H9 (cell line): ENCODE measurements at regions not wholly inside any gene's neighbourhood (a gene's known extent, or its start where the extent isn't known, plus 50 kb on each side); places are given as distances from the start of the nearest gene placed in this dataset.

Experiments
- DNase-seq: peaks from one replicate; pipeline ENCODE4 v3.0.0-alpha.2; 2017
- H2AFZ ChIP-seq: one replicate; pipeline ENCODE4 v1.6.1; 2013; ENCODE audit warnings: mild to moderate bottlenecking, low read length, control low read depth, moderate library complexity
- H2AK5ac ChIP-seq: 2 replicates; pipeline ENCODE4 v1.6.1; 2013; ENCODE audit warnings: low read length, control low read depth, mixed read lengths; ENCODE audit not compliant: insufficient read length
- H2BK120ac ChIP-seq: one replicate; pipeline ENCODE4 v1.6.1; 2013; ENCODE audit warnings: low read depth, mild to moderate bottlenecking, low read length, control low read depth, inconsistent platforms; ENCODE audit not compliant: poor library complexity, severe bottlenecking
- H2BK12ac ChIP-seq: 2 replicates; pipeline ENCODE4 v1.6.1; 2013; ENCODE audit warnings: low read length, control low read depth, mixed read lengths, low read depth; ENCODE audit not compliant: insufficient read length
- H2BK15ac ChIP-seq: 2 replicates; pipeline ENCODE4 v1.6.1; 2013; ENCODE audit warnings: low read depth, low read length, control low read depth
- H2BK20ac ChIP-seq: one replicate; pipeline ENCODE4 v1.6.1; 2013; ENCODE audit warnings: low read depth, mild to moderate bottlenecking, low read length, control low read depth, inconsistent platforms; ENCODE audit not compliant: poor library complexity, severe bottlenecking
- H2BK5ac ChIP-seq: 2 replicates; pipeline ENCODE4 v1.6.1; 2013; ENCODE audit warnings: low read length, control low read depth, mixed read lengths; ENCODE audit not compliant: insufficient read length
- H3K14ac ChIP-seq: 2 replicates; pipeline ENCODE4 v1.6.1; 2013; ENCODE audit warnings: low read length, control low read depth; ENCODE audit not compliant: insufficient read depth
- H3K18ac ChIP-seq: 2 replicates; pipeline ENCODE4 v1.6.1; 2013; ENCODE audit warnings: low read depth, mild to moderate bottlenecking, mixed read lengths, low read length, control low read depth; ENCODE audit not compliant: insufficient read length
- H3K23ac ChIP-seq: 2 replicates; pipeline ENCODE4 v1.6.1; 2013; ENCODE audit warnings: low read length, control low read depth, mixed read lengths, low read depth; ENCODE audit not compliant: insufficient read length
- H3K23me2 ChIP-seq: 2 replicates; pipeline ENCODE4 v1.6.1; 2013; ENCODE audit warnings: low read depth, mild to moderate bottlenecking, mixed read lengths, low read length, control low read depth; ENCODE audit not compliant: insufficient read length, poor library complexity, severe bottlenecking
- H3K27ac ChIP-seq: 2 replicates; pipeline ENCODE4 v1.5.1; 2013; ENCODE audit warnings: low read length, control low read depth, mixed read lengths, low read depth; ENCODE audit not compliant: insufficient read length
- H3K27me3 ChIP-seq: 2 replicates; pipeline ENCODE4 v1.6.1; 2013; ENCODE audit warnings: low read length, control low read depth, inconsistent platforms; ENCODE audit not compliant: insufficient read depth
- H3K4ac ChIP-seq: 2 replicates; pipeline ENCODE4 v1.6.1; 2013; ENCODE audit warnings: low read depth, mild to moderate bottlenecking, control low read depth, inconsistent platforms, low read length, moderate library complexity
- H3K4me1 ChIP-seq: 2 replicates; pipeline ENCODE4 v1.6.1; 2013; ENCODE audit warnings: low read length, control low read depth, inconsistent platforms; ENCODE audit not compliant: insufficient read depth
- H3K4me2 ChIP-seq: 2 replicates; pipeline ENCODE4 v1.6.1; 2013; ENCODE audit warnings: low read length, control low read depth, mixed read lengths; ENCODE audit not compliant: insufficient read length, insufficient read depth
- H3K56ac ChIP-seq: 2 replicates; pipeline ENCODE4 v1.6.1; 2013; ENCODE audit warnings: low read depth, mild to moderate bottlenecking, mixed read lengths, low read length, control low read depth; ENCODE audit not compliant: insufficient read length
- H3K79me1 ChIP-seq: 2 replicates; pipeline ENCODE4 v1.6.1; 2013; ENCODE audit warnings: low read depth, mild to moderate bottlenecking, moderate library complexity, low read length, control low read depth, inconsistent platforms; ENCODE audit not compliant: insufficient read depth, poor library complexity, severe bottlenecking
- H3K79me2 ChIP-seq: 2 replicates; pipeline ENCODE4 v1.6.1; 2013; ENCODE audit warnings: low read length, control low read depth, inconsistent platforms; ENCODE audit not compliant: insufficient read depth
- H3K9ac ChIP-seq: 2 replicates; pipeline ENCODE4 v1.6.1; 2013; ENCODE audit warnings: low read length, control low read depth, mixed read lengths; ENCODE audit not compliant: insufficient read length; ENCODE audit errors: extremely low read depth
- H3K9me3 ChIP-seq: one replicate; pipeline ENCODE4 v1.6.1; 2013; ENCODE audit warnings: low read depth, low read length, inconsistent platforms; ENCODE audit not compliant: control insufficient read depth
- H3T11ph ChIP-seq: one replicate; pipeline ENCODE4 v1.6.1; 2013; ENCODE audit warnings: mild to moderate bottlenecking, low read length, control low read depth, inconsistent platforms
- H4K20me1 ChIP-seq: one replicate; pipeline ENCODE4 v1.6.1; 2013; ENCODE audit not compliant: control insufficient read depth, insufficient read length, insufficient read depth
- H4K5ac ChIP-seq: 2 replicates; pipeline ENCODE4 v1.6.1; 2013; ENCODE audit warnings: low read depth, mild to moderate bottlenecking, mixed read lengths, low read length, control low read depth; ENCODE audit not compliant: insufficient read length
- H4K8ac ChIP-seq: replicated peaks from 2 replicates; pipeline ENCODE4 v1.6.1; 2013; ENCODE audit warnings: low read length, control low read depth, mixed read lengths, low read depth; ENCODE audit not compliant: insufficient read length
- H4K91ac ChIP-seq: 2 replicates; pipeline ENCODE4 v1.6.1; 2013; ENCODE audit warnings: low read depth, mild to moderate bottlenecking, moderate library complexity, mixed read lengths, low read length, control low read depth; ENCODE audit not compliant: insufficient read length
- H3K27ac Mint-ChIP-seq, 3 experiments: 2 replicates in 2 of 3; 3 replicates in 1 of 3; pipeline ENCODE4 v1.8.0; 2020 to 2021; ENCODE audit warnings: mixed read lengths in 3 of 3, mild to moderate bottlenecking in 1 of 3, moderate library complexity in 1 of 3
- H3K27me3 Mint-ChIP-seq: 2 replicates; pipeline ENCODE4 v1.8.0; 2021; ENCODE audit warnings: low read depth, mild to moderate bottlenecking, moderate library complexity, mixed read lengths
- H3K36me3 Mint-ChIP-seq, 3 experiments: 2 replicates in 2 of 3; 3 replicates in 1 of 3; pipeline ENCODE4 v1.8.0; 2020 to 2021; ENCODE audit warnings: low read depth in 3 of 3, mixed read lengths in 3 of 3; ENCODE audit not compliant: insufficient read depth in 1 of 3
- H3K4me1 Mint-ChIP-seq, 2 experiments: 2 replicates each; pipeline ENCODE4 v1.8.0; 2020; ENCODE audit warnings: mixed read lengths in 2 of 2
- H3K4me3 Mint-ChIP-seq, 2 experiments: 2 replicates in 1 of 2; 3 replicates in 1 of 2; pipeline ENCODE4 v1.8.0; 2020 to 2021; ENCODE audit warnings: mild to moderate bottlenecking in 2 of 2, mixed read lengths in 2 of 2, moderate library complexity in 1 of 2
- H3K9me3 Mint-ChIP-seq, 2 experiments: 2 replicates in 1 of 2; 3 replicates in 1 of 2; pipeline ENCODE4 v1.8.0; 2020; ENCODE audit warnings: mild to moderate bottlenecking in 2 of 2, mixed read lengths in 2 of 2, moderate library complexity in 1 of 2
- CTCF ChIP-seq: fragments of 200-600 bp; sonication (generic); conservative IDR thresholded peaks from 3 replicates; pipeline ENCODE4 v1.8.0; 2021; ENCODE audit warnings: antibody characterized with exemption, mild to moderate bottlenecking
- WGBS: extraction: QIAGEN DNeasy Blood & Tissue Kit; methylation state at CpG from one replicate; pipeline ENCODE4 v1.1.7; 2013; ENCODE audit warnings: missing lambda C conversion rate, low lambda C conversion rate, mixed read lengths; ENCODE audit not compliant: insufficient read length; ENCODE audit errors: extremely low coverage; 5-methylcytosine and 5-hydroxymethylcytosine counted together

- no peaks in the 10 kb centered on the region for H3K27me3 ChIP-seq
- no peak overlapping the region for H4K5ac ChIP-seq
- H2BK12ac ChIP-seq, result no peak overlapping the region
- no peak overlapping the region for H3K56ac ChIP-seq
- no peak overlapping the region for H2BK20ac ChIP-seq
- H3K4me1 Mint-ChIP-seq, result no peaks in the 10 kb centered on the region; a peak in 1 of 4 replicates
- no peaks in the 10 kb centered on the region for H3K23me2 ChIP-seq
- no peaks in the 10 kb centered on the region for H4K20me1 ChIP-seq
- H3K4me1 ChIP-seq, result no peaks in the 10 kb centered on the region
- no peak overlapping the region for H2AK5ac ChIP-seq
- H3K27ac ChIP-seq, result no peak overlapping the region
- H3K36me3 Mint-ChIP-seq, result no peaks in the 10 kb centered on the region; a peak in 1 of 7 replicates
- no peak overlapping the region for H3K4ac ChIP-seq
- H3K79me1 ChIP-seq, result no peaks in the 10 kb centered on the region
- no peak overlapping the region for H2AFZ ChIP-seq
- no peak overlapping the region for H3K4me2 ChIP-seq
- H4K8ac ChIP-seq, result no peak overlapping the region
- no peak overlapping the region for H3K9ac ChIP-seq
- peaks cover 22% of the 10 kb centered on the region for H3K27me3 Mint-ChIP-seq
- H4K91ac ChIP-seq, result no peak overlapping the region
- H2BK5ac ChIP-seq, result no peak overlapping the region
- no peaks in the 10 kb centered on the region for H3K79me2 ChIP-seq
- no peak overlapping the region for H3K14ac ChIP-seq
- no peak overlapping the region for H3K23ac ChIP-seq
- H3K9me3 ChIP-seq, result no peaks in the 10 kb centered on the region
- no peak overlapping the region for H3K27ac Mint-ChIP-seq
- no peak overlapping the region for H3K4me3 Mint-ChIP-seq
- H3T11ph ChIP-seq, result no peak overlapping the region
- no peak for TF ChIP-seq CTCF
- DNase-seq, result no peak
- no peak overlapping the region for H3K18ac ChIP-seq
- H2BK120ac ChIP-seq, result no peak overlapping the region
- no CpG with 5 or more reads among the region's 4 CpGs for WGBS
- H3K9me3 Mint-ChIP-seq, result peaks cover 0 to 6% of the 10 kb centered on the region in 2 experiments; a peak in 2 of 5 replicates
- no peak overlapping the region for H2BK15ac ChIP-seq
Observed at GRCh38 chr7:134370135-134370534, 53.4 kb upstream of the SLC35B4 start.
